ENCODE measurements at regions not wholly inside any gene's neighbourhood (a gene's known extent, or its start where the extent isn't known, plus 50 kb on each side); places are given as distances from the start of the nearest gene placed in this dataset.
A peak's percentile ranks its signal among the peaks of the same experiment; 100 is the strongest.

DNA sequence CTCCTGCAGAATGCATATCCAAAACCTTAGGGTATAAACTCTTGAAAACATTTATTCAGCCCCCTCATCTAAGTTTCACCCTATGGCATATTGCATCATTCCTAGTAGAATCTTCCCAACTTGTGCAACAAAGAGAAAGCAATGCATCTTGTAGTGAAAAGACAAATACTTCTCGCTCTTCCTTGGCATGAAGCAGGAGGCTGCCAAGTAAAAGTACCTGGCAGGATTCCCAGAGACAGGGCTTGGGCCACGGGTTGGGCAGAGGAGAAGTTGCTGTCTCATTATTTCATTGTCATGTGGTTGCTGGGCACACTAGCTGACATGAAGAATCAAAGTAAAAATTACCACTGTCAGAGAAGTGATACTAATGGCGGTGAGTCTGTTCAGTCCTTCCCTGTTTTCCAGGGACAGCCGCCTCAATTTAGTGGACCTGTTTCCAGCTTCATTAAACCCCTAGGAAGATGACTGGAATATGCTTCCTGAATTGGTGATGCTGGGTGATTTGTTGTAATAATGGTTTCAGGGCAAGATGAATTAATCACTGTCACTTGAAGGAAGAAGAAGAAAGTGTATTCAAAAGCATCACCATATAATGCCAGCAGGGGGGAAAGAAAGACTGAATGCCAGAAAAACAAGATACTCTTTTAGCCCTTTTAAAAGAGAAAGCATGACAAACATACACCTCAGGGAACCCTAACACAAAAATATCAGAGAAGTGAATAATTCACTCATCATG, 380.5 kb upstream of the IGFBP7 start:
- TF ChIP-seq, protein P1, sequence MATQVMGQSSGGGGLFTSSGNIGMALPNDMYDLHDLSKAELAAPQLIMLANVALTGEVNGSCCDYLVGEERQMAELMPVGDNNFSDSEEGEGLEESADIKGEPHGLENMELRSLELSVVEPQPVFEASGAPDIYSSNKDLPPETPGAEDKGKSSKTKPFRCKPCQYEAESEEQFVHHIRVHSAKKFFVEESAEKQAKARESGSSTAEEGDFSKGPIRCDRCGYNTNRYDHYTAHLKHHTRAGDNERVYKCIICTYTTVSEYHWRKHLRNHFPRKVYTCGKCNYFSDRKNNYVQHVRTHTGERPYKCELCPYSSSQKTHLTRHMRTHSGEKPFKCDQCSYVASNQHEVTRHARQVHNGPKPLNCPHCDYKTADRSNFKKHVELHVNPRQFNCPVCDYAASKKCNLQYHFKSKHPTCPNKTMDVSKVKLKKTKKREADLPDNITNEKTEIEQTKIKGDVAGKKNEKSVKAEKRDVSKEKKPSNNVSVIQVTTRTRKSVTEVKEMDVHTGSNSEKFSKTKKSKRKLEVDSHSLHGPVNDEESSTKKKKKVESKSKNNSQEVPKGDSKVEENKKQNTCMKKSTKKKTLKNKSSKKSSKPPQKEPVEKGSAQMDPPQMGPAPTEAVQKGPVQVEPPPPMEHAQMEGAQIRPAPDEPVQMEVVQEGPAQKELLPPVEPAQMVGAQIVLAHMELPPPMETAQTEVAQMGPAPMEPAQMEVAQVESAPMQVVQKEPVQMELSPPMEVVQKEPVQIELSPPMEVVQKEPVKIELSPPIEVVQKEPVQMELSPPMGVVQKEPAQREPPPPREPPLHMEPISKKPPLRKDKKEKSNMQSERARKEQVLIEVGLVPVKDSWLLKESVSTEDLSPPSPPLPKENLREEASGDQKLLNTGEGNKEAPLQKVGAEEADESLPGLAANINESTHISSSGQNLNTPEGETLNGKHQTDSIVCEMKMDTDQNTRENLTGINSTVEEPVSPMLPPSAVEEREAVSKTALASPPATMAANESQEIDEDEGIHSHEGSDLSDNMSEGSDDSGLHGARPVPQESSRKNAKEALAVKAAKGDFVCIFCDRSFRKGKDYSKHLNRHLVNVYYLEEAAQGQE (IDR thresholded peaks at IDR 0.05; ENCODE audit: borderline replicate concordance): peak; percentile 83
- TF ChIP-seq, protein P2, sequence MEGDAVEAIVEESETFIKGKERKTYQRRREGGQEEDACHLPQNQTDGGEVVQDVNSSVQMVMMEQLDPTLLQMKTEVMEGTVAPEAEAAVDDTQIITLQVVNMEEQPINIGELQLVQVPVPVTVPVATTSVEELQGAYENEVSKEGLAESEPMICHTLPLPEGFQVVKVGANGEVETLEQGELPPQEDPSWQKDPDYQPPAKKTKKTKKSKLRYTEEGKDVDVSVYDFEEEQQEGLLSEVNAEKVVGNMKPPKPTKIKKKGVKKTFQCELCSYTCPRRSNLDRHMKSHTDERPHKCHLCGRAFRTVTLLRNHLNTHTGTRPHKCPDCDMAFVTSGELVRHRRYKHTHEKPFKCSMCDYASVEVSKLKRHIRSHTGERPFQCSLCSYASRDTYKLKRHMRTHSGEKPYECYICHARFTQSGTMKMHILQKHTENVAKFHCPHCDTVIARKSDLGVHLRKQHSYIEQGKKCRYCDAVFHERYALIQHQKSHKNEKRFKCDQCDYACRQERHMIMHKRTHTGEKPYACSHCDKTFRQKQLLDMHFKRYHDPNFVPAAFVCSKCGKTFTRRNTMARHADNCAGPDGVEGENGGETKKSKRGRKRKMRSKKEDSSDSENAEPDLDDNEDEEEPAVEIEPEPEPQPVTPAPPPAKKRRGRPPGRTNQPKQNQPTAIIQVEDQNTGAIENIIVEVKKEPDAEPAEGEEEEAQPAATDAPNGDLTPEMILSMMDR (IDR thresholded peaks at IDR 0.05; ENCODE audit: poor library complexity, severe bottlenecking): peak; percentile 28
- TF ChIP-seq MXI1 (conservative IDR thresholded peaks at IDR 0.05; ENCODE audit: poor library complexity, severe bottlenecking) (no peak), POLR2AphosphoS5 (IDR thresholded peaks at IDR 0.05) (peak; percentile 24)
